CD4-positive, alpha-beta memory T cell (primary cell): ENCODE measurements at regions not wholly inside any gene's neighbourhood (a gene's known extent, or its start where the extent isn't known, plus 50 kb on each side); places are given as distances from the start of the nearest gene placed in this dataset.
A peak's percentile ranks its signal among the peaks of the same experiment; 100 is the strongest.

Experiments
- CTCF ChIA-PET: fragments of 350-600 bp; sonication (Branson Sonifier 250); formaldehyde crosslinking; loops from one replicate; lab custom pipeline; 2021; ENCODE audit warnings: inconsistent platforms; ENCODE audit not compliant: partially characterized antibody; lab: Charles Lee
- POLR2A ChIA-PET: fragments of 350-600 bp; sonication (Branson Sonifier 250); formaldehyde crosslinking; loops from one replicate; lab custom pipeline; 2021; ENCODE audit not compliant: partially characterized antibody; lab: Charles Lee
- DNase-seq, 5 donors: peaks; one replicate each; pipeline versions ENCODE4 v3.0.0 to v3.0.0-alpha.2; 2020 to 2022; ENCODE audit warnings: mixed read lengths in 1 of 5
- H3K27ac ChIP-seq: one replicate; pipeline ENCODE4 v1.7.0; 2013; ENCODE audit warnings: low read depth, low read length
- H3K27me3 ChIP-seq: 2 replicates; pipeline ENCODE4 v1.7.0; 2013; ENCODE audit warnings: mild to moderate bottlenecking, low read length, moderate library complexity; ENCODE audit not compliant: insufficient read depth
- H3K36me3 ChIP-seq: 2 replicates; pipeline ENCODE4 v1.7.0; 2013; ENCODE audit warnings: mild to moderate bottlenecking, low read length, moderate library complexity; ENCODE audit not compliant: insufficient read depth
- H3K4me1 ChIP-seq: 2 replicates; pipeline ENCODE4 v1.7.0; 2013; ENCODE audit warnings: mild to moderate bottlenecking, low read length, moderate library complexity; ENCODE audit not compliant: insufficient read depth
- H3K4me3 ChIP-seq, 2 donors: one replicate each; pipeline ENCODE4 v1.7.0; 2013; ENCODE audit warnings: low read length in 2 of 2, mild to moderate bottlenecking in 1 of 2
- H3K9me3 ChIP-seq, 2 donors: one replicate each; pipeline ENCODE4 v1.7.0; 2013; ENCODE audit warnings: low read length in 2 of 2, control low read depth in 1 of 2; ENCODE audit not compliant: control insufficient read depth in 1 of 2
- H3K27ac Mint-ChIP-seq, 7 donors: one replicate each; pipeline ENCODE4 v1.8.0; 2020 to 2021; ENCODE audit warnings: mixed read lengths in 7 of 7, mild to moderate bottlenecking in 6 of 7, inconsistent platforms in 3 of 7, moderate library complexity in 3 of 7
- H3K27me3 Mint-ChIP-seq, 2 donors: one replicate each; pipeline ENCODE4 v1.8.0; 2020 to 2021; ENCODE audit warnings: mixed read lengths in 2 of 2
- H3K36me3 Mint-ChIP-seq, 2 donors: one replicate each; pipeline ENCODE4 v1.8.0; 2020 to 2021; ENCODE audit warnings: mixed read lengths in 2 of 2, inconsistent platforms in 1 of 2, mild to moderate bottlenecking in 1 of 2
- H3K4me1 Mint-ChIP-seq, 4 donors: one replicate each; pipeline ENCODE4 v1.8.0; 2020 to 2021; ENCODE audit warnings: mixed read lengths in 4 of 4, mild to moderate bottlenecking in 1 of 4
- H3K4me3 Mint-ChIP-seq, 8 donors: one replicate each; pipeline ENCODE4 v1.8.0; 2020 to 2021; ENCODE audit warnings: mixed read lengths in 8 of 8, mild to moderate bottlenecking in 7 of 8, moderate library complexity in 6 of 8, inconsistent platforms in 3 of 8
- H3K9me3 Mint-ChIP-seq, 8 donors: one replicate each; pipeline ENCODE4 v1.8.0; 2020 to 2021; ENCODE audit warnings: mixed read lengths in 8 of 8, mild to moderate bottlenecking in 5 of 8, inconsistent platforms in 3 of 8, moderate library complexity in 1 of 8
- intact Hi-C: fragments of 100-400 bp; cut with micrococcal nuclease; formaldehyde crosslinking; loops from one replicate; pipeline ENCODE4 v1.15.1; 2023

GRCh38 chr3:106126846-106127235, 258.0 kb upstream of the CBLB start:
- no peak for DNase-seq
- Histone ChIP-seq H3K27ac (no peak overlapping the region), H3K27me3 (no peaks in the 10 kb centered on the region), H3K4me1 (no peaks in the 10 kb centered on the region), H3K9me3 (no peaks in the 10 kb centered on the region), H3K36me3 (no peaks in the 10 kb centered on the region), H3K4me3 (no peak overlapping the region)
- Mint-ChIP-seq H3K36me3 (no peaks in the 10 kb centered on the region), H3K4me3 (no peak overlapping the region), H3K9me3 (no peaks in the 10 kb centered on the region), H3K4me1 (peaks cover 2 to 5% (median 3%) of the 10 kb centered on the region in 4 donors), H3K27me3 (peaks cover 0 to 2% of the 10 kb centered on the region in 2 donors), H3K27ac (no peak overlapping the region)
- intact Hi-C loops: no loop called here
- ChIA-PET POLR2A (no interaction called here), CTCF (no interaction called here)

- no peak overlapping the region for H3K27ac Mint-ChIP-seq
- no peaks in the 10 kb centered on the region for H3K9me3 Mint-ChIP-seq
- Histone ChIP-seq H3K4me3 (no peak overlapping the region), H3K36me3 (no peaks in the 10 kb centered on the region), H3K4me1 (no peaks in the 10 kb centered on the region), H3K27ac (no peak overlapping the region), H3K27me3 (no peaks in the 10 kb centered on the region), H3K9me3 (no peaks in the 10 kb centered on the region)
- H3K27me3 Mint-ChIP-seq: no peaks in the 10 kb centered on the region
- no peak overlapping the region for H3K4me3 Mint-ChIP-seq
- ChIA-PET POLR2A (interaction anchor here (0.5 kb wide), 1 partner anchor 303 kb away, joined by 3 read pairs; no protein-coding TSS in a partner anchor), CTCF (no interaction called here)
- no peaks in the 10 kb centered on the region for H3K36me3 Mint-ChIP-seq
- peaks cover 2 to 5% (median 3%) of the 10 kb centered on the region in 4 donors for H3K4me1 Mint-ChIP-seq
- intact Hi-C loops: no loop called here
- DNase-seq: no peak
Measured at GRCh38 chr3:106129939-106130338, 261.1 kb upstream of the CBLB start.

- H3K36me3 ChIP-seq: no peaks in the 10 kb centered on the region
- no peaks in the 10 kb centered on the region for H3K9me3 ChIP-seq
- H3K27me3 Mint-ChIP-seq: no peaks in the 10 kb centered on the region
- H3K36me3 Mint-ChIP-seq: no peaks in the 10 kb centered on the region
- H3K4me1 Mint-ChIP-seq: peaks cover 2 to 5% (median 3%) of the 10 kb centered on the region in 4 donors
- H3K27me3 ChIP-seq: no peaks in the 10 kb centered on the region
- H3K4me3 Mint-ChIP-seq: no peak overlapping the region
- H3K4me3 ChIP-seq: no peak overlapping the region
- H3K27ac ChIP-seq: no peak overlapping the region
- CTCF ChIA-PET: no interaction called here
- POLR2A ChIA-PET: no interaction called here
- DNase-seq: no peak
- H3K4me1 ChIP-seq: no peaks in the 10 kb centered on the region
- H3K27ac Mint-ChIP-seq: no peak overlapping the region
- no peaks in the 10 kb centered on the region for H3K9me3 Mint-ChIP-seq
- intact Hi-C loops: no loop called here
Measured at GRCh38 chr3:106130384-106131198, 261.8 kb upstream of the CBLB start.

- Mint-ChIP-seq H3K9me3 (no peaks in the 10 kb centered on the region), H3K27ac (no peak overlapping the region), H3K27me3 (no peaks in the 10 kb centered on the region), H3K36me3 (no peaks in the 10 kb centered on the region), H3K4me1 (peaks cover 0 to 5% (median 3%) of the 10 kb centered on the region in 4 donors), H3K4me3 (peak overlapping the region in 1 of 8 donors; percentile 2)
- ChIA-PET POLR2A (no interaction called here), CTCF (no interaction called here)
- intact Hi-C loops: no loop called here
- Histone ChIP-seq H3K9me3 (no peaks in the 10 kb centered on the region), H3K27me3 (no peaks in the 10 kb centered on the region), H3K27ac (no peak overlapping the region), H3K4me1 (no peaks in the 10 kb centered on the region), H3K4me3 (no peak overlapping the region), H3K36me3 (no peaks in the 10 kb centered on the region)
- DNase-seq: no peak
Measured at GRCh38 chr3:106135451-106136160, 266.8 kb upstream of the CBLB start.

- Histone ChIP-seq H3K9me3 (no peaks in the 10 kb centered on the region), H3K27ac (no peak overlapping the region), H3K4me1 (no peaks in the 10 kb centered on the region), H3K36me3 (no peaks in the 10 kb centered on the region), H3K4me3 (no peak overlapping the region), H3K27me3 (no peaks in the 10 kb centered on the region)
- ChIA-PET POLR2A (no interaction called here), CTCF (no interaction called here)
- intact Hi-C loops: no loop called here
- Mint-ChIP-seq H3K9me3 (no peaks in the 10 kb centered on the region), H3K36me3 (no peaks in the 10 kb centered on the region), H3K4me1 (peaks cover 1 to 6% (median 4%) of the 10 kb centered on the region in 4 donors), H3K27ac (no peak overlapping the region), H3K27me3 (no peaks in the 10 kb centered on the region), H3K4me3 (no peak overlapping the region)
- no peak for DNase-seq
Measured at GRCh38 chr3:106139826-106140225, 271.0 kb upstream of the CBLB start.

- DNase-seq: no peak
- Mint-ChIP-seq H3K9me3 (peaks cover 0 to 2% (median 0%) of the 10 kb centered on the region in 8 donors), H3K4me3 (no peak overlapping the region), H3K27ac (peak overlapping the region in 1 of 7 donors; percentile 23), H3K36me3 (no peaks in the 10 kb centered on the region), H3K4me1 (peaks cover 1 to 6% (median 4%) of the 10 kb centered on the region in 4 donors), H3K27me3 (no peaks in the 10 kb centered on the region)
- H3K4me3 ChIP-seq: no peak overlapping the region
- H3K4me1 ChIP-seq: no peaks in the 10 kb centered on the region
- ChIA-PET POLR2A (no interaction called here), CTCF (no interaction called here)
- intact Hi-C loops: no loop called here
- no peak overlapping the region for H3K27ac ChIP-seq
- no peaks in the 10 kb centered on the region for H3K27me3 ChIP-seq
- no peaks in the 10 kb centered on the region for H3K9me3 ChIP-seq
- H3K36me3 ChIP-seq: no peaks in the 10 kb centered on the region
Measured at GRCh38 chr3:106140431-106140830, 271.6 kb upstream of the CBLB start.

GRCh38 chr3:106144030-106144429, 275.2 kb upstream of the CBLB start:
- no peak overlapping the region for H3K4me3 ChIP-seq
- H3K4me1 Mint-ChIP-seq: peaks cover 3 to 6% (median 4%) of the 10 kb centered on the region in 4 donors
- H3K27ac ChIP-seq: no peak overlapping the region
- POLR2A ChIA-PET: no interaction called here
- H3K27ac Mint-ChIP-seq: no peak overlapping the region
- no peaks in the 10 kb centered on the region for H3K9me3 ChIP-seq
- peaks cover 0 to 8% of the 10 kb centered on the region in 2 donors for H3K36me3 Mint-ChIP-seq
- no peaks in the 10 kb centered on the region for H3K4me1 ChIP-seq
- no peaks in the 10 kb centered on the region for H3K27me3 ChIP-seq
- peaks cover 0 to 14% (median 4%) of the 10 kb centered on the region in 8 donors for H3K9me3 Mint-ChIP-seq
- no peak overlapping the region for H3K4me3 Mint-ChIP-seq
- no peaks in the 10 kb centered on the region for H3K27me3 Mint-ChIP-seq
- no peak for DNase-seq
- CTCF ChIA-PET: no interaction called here
- intact Hi-C loops: no loop called here
- H3K36me3 ChIP-seq: no peaks in the 10 kb centered on the region
